GM12864 (cell line): ENCODE measurements at regions not wholly inside any gene's neighbourhood (a gene's known extent, or its start where the extent isn't known, plus 50 kb on each side); places are given as distances from the start of the nearest gene placed in this dataset.

Experiments used
- DNase-seq: peaks from one replicate; pipeline ENCODE4 v3.0.0-alpha.2; 2011; ENCODE audit warnings: low read depth
- H3K4me3 ChIP-seq: 2 replicates; pipeline ENCODE4 v1.5.1; 2011; ENCODE audit warnings: mild to moderate bottlenecking, low read depth, low read length, control low read depth
- TF ChIP-seq, protein P1 (sequence below): IDR thresholded peaks from 2 replicates; pipeline ENCODE4 v1.5.1; 2011; ENCODE audit warnings: low read depth, mild to moderate bottlenecking, moderate library complexity, low read length, control low read depth, inconsistent platforms; ENCODE audit errors: missing control alignments

DNA sequence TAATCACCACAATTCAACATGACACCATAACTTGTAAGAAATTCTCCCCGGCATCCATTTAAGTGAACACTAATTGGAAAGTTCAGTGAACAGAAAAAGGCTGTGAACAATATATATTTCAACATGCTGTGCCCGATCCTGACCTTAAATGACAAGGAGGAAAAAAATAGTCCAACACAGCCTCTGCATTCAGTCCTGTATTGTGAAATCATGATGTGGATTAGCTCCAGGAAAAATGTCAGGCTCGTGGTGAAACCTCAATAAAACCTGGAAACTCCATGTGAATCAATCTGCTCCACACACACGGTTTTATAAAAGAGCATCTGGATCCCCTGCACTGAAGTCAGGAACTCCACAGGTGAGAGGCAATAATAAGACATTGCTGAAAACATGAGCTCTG is 145.4 kb upstream of the SPOPL start:
- DNase-seq, result no peak
- no peak overlapping the region for H3K4me3 ChIP-seq
- TF ChIP-seq, protein P1, sequence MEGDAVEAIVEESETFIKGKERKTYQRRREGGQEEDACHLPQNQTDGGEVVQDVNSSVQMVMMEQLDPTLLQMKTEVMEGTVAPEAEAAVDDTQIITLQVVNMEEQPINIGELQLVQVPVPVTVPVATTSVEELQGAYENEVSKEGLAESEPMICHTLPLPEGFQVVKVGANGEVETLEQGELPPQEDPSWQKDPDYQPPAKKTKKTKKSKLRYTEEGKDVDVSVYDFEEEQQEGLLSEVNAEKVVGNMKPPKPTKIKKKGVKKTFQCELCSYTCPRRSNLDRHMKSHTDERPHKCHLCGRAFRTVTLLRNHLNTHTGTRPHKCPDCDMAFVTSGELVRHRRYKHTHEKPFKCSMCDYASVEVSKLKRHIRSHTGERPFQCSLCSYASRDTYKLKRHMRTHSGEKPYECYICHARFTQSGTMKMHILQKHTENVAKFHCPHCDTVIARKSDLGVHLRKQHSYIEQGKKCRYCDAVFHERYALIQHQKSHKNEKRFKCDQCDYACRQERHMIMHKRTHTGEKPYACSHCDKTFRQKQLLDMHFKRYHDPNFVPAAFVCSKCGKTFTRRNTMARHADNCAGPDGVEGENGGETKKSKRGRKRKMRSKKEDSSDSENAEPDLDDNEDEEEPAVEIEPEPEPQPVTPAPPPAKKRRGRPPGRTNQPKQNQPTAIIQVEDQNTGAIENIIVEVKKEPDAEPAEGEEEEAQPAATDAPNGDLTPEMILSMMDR, result no peak

DNA sequence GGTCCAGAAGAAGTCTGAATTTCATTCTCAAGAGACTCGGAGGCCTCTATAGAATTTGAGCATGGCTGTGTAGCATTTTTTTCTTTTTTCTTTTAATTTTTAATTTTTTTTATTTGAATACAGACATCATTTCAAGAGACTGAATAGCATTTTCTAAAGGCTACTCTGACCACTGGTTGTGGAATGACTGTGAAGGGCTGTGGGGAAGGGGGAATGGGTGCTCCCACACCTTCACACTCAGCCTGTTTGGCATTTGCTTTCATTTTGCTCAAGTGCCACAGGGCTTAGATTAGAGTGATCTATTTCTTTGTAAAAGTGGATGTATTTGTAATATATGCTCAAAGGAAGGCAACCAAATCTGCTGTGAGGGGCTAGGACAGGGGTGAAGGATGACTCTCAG is 142.0 kb upstream of the SPOPL start:
- H3K4me3 ChIP-seq, result no peak overlapping the region
- no peak for DNase-seq
- TF ChIP-seq, protein P1, result no peak

DNA sequence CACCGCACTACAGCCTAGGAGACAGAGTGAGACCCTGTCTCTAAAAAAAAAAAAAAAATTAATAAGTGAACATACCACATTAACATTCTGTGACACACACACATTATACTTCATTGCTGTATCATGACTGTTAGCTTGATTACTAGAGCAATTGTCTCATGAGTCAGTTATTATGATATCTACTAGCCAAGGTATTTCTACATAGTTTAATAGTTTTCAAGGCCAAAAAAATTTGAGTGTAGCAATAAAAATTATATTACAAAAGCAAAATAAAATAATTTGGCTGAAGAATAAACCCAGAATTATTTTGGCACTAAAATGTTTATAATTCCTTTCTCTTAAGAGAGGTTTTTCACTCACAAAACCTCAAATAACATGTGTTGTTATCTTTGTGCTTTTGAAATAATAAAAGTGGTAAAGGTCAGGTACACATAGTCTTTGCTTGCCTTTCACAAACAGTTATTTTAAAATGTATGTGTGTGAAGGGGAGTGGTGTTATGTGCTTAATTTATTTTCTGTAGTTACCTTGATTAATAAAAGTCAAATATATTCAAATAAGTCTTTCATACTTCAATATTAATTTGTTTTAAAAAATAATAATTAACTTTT is 136.9 kb upstream of the SPOPL start:
- TF ChIP-seq, protein P1, result no peak
- H3K4me3 ChIP-seq, result no peak overlapping the region
- DNase-seq, result no peak

DNA sequence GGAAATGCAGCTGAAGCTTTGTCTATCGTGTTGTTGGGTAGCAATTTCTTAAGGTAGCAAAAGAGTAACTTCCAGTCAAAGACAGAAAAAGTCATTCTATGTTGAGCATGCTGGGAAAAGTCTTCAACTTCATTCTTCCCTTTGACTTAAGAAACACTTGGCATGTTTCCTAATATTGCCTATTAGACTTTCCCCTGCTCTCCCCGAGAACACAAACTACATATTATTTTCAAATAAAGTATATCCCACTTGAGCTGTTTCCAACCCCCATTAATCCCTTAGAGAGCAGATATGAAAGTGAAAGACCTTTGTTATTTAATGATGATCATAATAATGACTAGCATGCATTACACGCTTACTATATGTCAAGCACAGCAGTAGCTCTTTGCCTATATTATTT is 136.0 kb upstream of the SPOPL start:
- H3K4me3 ChIP-seq, result no peak overlapping the region
- TF ChIP-seq, protein P1, result no peak
- no peak for DNase-seq

DNA sequence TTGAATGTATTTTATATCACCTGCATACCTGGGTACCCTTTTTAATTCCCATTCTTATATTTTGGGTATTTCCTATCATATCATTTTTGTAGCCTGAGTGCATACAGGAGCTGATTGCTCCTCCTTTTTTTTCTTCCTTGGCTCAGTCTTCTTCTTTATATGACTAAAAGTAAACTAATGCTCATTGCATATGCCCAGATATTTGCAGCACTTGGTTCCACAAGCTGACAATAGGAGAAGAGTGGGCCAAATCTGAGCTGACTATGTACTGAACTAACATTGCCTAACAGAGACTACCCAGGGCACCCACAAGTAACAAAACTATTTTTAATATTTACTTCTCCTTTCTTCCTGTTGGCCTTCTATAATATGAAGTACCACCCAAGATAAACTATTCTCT is 131.7 kb upstream of the SPOPL start:
- no peak overlapping the region for H3K4me3 ChIP-seq
- TF ChIP-seq, protein P1, result no peak
- no peak for DNase-seq

DNA sequence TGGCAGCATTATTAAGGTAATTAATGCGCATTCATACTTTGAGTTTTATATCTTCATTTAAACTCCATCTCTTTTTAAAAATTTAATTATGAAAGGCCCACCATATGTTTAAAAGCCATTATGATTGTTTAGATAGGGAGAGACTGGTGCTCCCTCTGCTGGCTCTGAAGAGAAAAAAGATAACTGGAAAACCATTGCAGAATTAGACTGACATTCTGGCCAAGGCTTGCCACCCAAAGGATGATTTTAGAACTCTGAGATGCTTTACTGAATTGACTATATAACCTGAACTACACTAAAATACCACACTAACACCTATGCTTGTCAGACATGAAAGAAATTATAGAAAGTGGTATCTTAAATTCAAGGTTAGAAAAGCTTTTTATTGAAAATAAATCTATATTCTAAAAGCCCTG is 127.6 kb upstream of the SPOPL start:
- H3K4me3 ChIP-seq, result no peak overlapping the region
- TF ChIP-seq, protein P1, result peak; percentile 53
- no peak for DNase-seq

DNA sequence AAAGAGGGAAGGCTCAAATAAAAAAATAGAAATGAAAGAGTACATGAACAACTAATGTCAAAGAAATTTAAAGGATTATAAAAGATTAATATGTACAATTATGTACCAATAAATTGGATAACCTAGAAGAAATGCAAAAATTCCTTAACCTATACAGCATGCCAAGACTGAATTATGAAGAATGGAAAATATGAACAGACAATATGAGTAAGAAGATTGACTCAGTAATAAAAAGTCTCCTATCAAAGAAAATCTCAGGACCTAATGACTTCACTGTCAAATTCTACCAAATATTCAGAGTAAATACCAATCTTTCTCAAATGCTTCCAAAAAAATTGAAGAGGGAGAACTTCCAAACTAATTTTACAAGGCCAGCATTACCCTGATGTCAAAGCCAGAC is 120.2 kb upstream of the SPOPL start:
- no peak overlapping the region for H3K4me3 ChIP-seq
- TF ChIP-seq, protein P1, result no peak
- DNase-seq, result no peak
